ENCODE measurements at regions not wholly inside any gene's neighbourhood (a gene's known extent, or its start where the extent isn't known, plus 50 kb on each side); places are given as distances from the start of the nearest gene placed in this dataset.
A peak's percentile ranks its signal among the peaks of the same experiment; 100 is the strongest.

GRCh38 chr4:23360718-23361117 is 529.1 kb downstream of the PPARGC1A start:
- no peak for DNase-seq (ENCODE audit: low read depth in 3 of 3, low spot score in 2 of 3)

- no peak for DNase-seq (ENCODE audit: low read depth in 3 of 3, low spot score in 2 of 3)
These were observed 534.6 kb downstream of the PPARGC1A start for GRCh38 chr4:23355258-23355657.

- DNase-seq (ENCODE audit: low read depth in 3 of 3, low spot score in 2 of 3): no peak
These were observed 536.6 kb downstream of the PPARGC1A start for GRCh38 chr4:23353200-23353599.

- no peak for DNase-seq (ENCODE audit: low read depth in 3 of 3, low spot score in 2 of 3)
These were observed 540.9 kb downstream of the PPARGC1A start for GRCh38 chr4:23348789-23349498.

- DNase-seq (ENCODE audit: low read depth in 3 of 3, low spot score in 2 of 3): no peak
These were observed 552.6 kb downstream of the PPARGC1A start for GRCh38 chr4:23337292-23337691.

- DNase-seq (ENCODE audit: low read depth in 3 of 3, low spot score in 2 of 3): peak in 2 of 3 donors; percentile 15 to 16
These were observed 555.6 kb downstream of the PPARGC1A start for GRCh38 chr4:23333946-23334878.

GRCh38 chr4:23333556-23333945 is 556.3 kb downstream of the PPARGC1A start:
- no peak for DNase-seq (ENCODE audit: low read depth in 3 of 3, low spot score in 2 of 3)

GRCh38 chr4:23332313-23332712 is 557.5 kb downstream of the PPARGC1A start:
- DNase-seq (ENCODE audit: low read depth in 3 of 3, low spot score in 2 of 3): no peak

- no peak for DNase-seq (ENCODE audit: low read depth in 3 of 3, low spot score in 2 of 3)
These were observed 562.7 kb downstream of the PPARGC1A start for GRCh38 chr4:23327120-23327519.

- no peak for DNase-seq (ENCODE audit: low read depth in 3 of 3, low spot score in 2 of 3)
These were observed 565.7 kb downstream of the PPARGC1A start for GRCh38 chr4:23324021-23324690.

- DNase-seq (ENCODE audit: low read depth in 3 of 3, low spot score in 2 of 3): no peak
These were observed 566.4 kb downstream of the PPARGC1A start for GRCh38 chr4:23323436-23323835.

- no peak for DNase-seq (ENCODE audit: low read depth in 3 of 3, low spot score in 2 of 3)
These were observed 567.1 kb downstream of the PPARGC1A start for GRCh38 chr4:23322732-23323131.

GRCh38 chr4:23320931-23321587 is 568.8 kb downstream of the PPARGC1A start:
- DNase-seq (ENCODE audit: low read depth in 3 of 3, low spot score in 2 of 3): no peak

GRCh38 chr4:23312686-23313085 is 577.2 kb downstream of the PPARGC1A start:
- DNase-seq (ENCODE audit: low read depth in 3 of 3, low spot score in 2 of 3): no peak

- DNase-seq (ENCODE audit: low read depth in 3 of 3, low spot score in 2 of 3): no peak
These were observed 577.9 kb downstream of the PPARGC1A start for GRCh38 chr4:23311983-23312382.

GRCh38 chr4:23305026-23305425 is 584.8 kb downstream of the PPARGC1A start:
- DNase-seq (ENCODE audit: low read depth in 3 of 3, low spot score in 2 of 3): no peak

- no peak for DNase-seq (ENCODE audit: low read depth in 3 of 3, low spot score in 2 of 3)
These were observed 591.5 kb downstream of the PPARGC1A start for GRCh38 chr4:23298371-23298770.

- DNase-seq (ENCODE audit: low read depth in 3 of 3, low spot score in 2 of 3): no peak
These were observed 592.5 kb downstream of the PPARGC1A start for GRCh38 chr4:23297327-23297726.

GRCh38 chr4:23291139-23291538 is 598.4 kb downstream of the GBA3 start:
- DNase-seq (ENCODE audit: low read depth in 3 of 3, low spot score in 2 of 3): no peak

- no peak for DNase-seq (ENCODE audit: low read depth in 3 of 3, low spot score in 2 of 3)
These were observed 597.9 kb downstream of the GBA3 start for GRCh38 chr4:23290656-23291055.

All from right renal cortex interstitium (tissue), 3 donors.